Testis (tissue), 2 donors: ENCODE measurements at regions not wholly inside any gene's neighbourhood (a gene's known extent, or its start where the extent isn't known, plus 50 kb on each side); places are given as distances from the start of the nearest gene placed in this dataset.

ENCODE experiments used
- CTCF ChIP-seq, 3 experiments: fragments of 450-650 bp in 2 of 3; fragments of 200-600 bp in 1 of 3; sonication (generic) in 1 of 3; IDR thresholded peaks; one replicate each; pipeline ENCODE4 v1.5.1; 2016 to 2019; ENCODE audit warnings: antibody characterized with exemption in 3 of 3, mild to moderate bottlenecking in 2 of 3, moderate library complexity in 1 of 3
- POLR2A ChIP-seq: fragments of 450-650 bp; IDR thresholded peaks from one replicate; pipeline ENCODE4 v1.6.1; 2017; ENCODE audit warnings: antibody characterized with exemption, mild to moderate bottlenecking, moderate library complexity

- TF ChIP-seq CTCF (IDR thresholded peaks at IDR 0.05), result no peak
- TF ChIP-seq POLR2A, result no peak
Measured at GRCh38 chr12:62170241-62170640, 90.0 kb upstream of the USP15 start.
